LoVo (cell line): ENCODE measurements at regions not wholly inside any gene's neighbourhood (a gene's known extent, or its start where the extent isn't known, plus 50 kb on each side); places are given as distances from the start of the nearest gene placed in this dataset.
A peak's percentile ranks its signal among the peaks of the same experiment; 100 is the strongest.
"Not testable (repeated sequence)": the region's sequence is repeated elsewhere in the genome, so short reads cannot be mapped to it uniquely, and the experiment has no call there.

Experiments used
- DNase-seq: peaks from one replicate; pipeline ENCODE4 v3.0.0-alpha.2; 2016; ENCODE audit warnings: low spot score

DNA sequence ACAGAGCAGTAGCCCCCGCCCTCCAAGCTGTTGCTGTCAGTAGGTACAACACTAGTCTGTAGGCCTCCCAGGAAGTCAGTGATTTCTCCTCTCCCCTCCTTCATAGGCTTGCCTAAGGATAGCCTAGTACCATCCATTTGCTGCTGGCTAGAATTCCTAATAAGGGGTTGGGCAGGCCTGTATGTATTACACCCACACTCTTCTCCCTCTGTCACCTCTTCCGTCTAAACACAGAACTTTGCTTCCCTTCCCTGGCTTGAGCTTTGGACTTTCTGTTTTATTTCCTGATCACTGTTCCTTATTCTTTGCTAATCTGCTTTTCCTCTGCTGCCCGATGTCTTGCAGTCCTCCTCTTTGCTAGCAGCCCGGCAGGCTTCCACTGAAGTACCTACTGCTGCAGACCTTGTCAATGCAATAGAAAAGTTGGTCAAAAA lies 93.4 kb upstream of the UMPS start:
- peak; percentile 50 for DNase-seq

DNA sequence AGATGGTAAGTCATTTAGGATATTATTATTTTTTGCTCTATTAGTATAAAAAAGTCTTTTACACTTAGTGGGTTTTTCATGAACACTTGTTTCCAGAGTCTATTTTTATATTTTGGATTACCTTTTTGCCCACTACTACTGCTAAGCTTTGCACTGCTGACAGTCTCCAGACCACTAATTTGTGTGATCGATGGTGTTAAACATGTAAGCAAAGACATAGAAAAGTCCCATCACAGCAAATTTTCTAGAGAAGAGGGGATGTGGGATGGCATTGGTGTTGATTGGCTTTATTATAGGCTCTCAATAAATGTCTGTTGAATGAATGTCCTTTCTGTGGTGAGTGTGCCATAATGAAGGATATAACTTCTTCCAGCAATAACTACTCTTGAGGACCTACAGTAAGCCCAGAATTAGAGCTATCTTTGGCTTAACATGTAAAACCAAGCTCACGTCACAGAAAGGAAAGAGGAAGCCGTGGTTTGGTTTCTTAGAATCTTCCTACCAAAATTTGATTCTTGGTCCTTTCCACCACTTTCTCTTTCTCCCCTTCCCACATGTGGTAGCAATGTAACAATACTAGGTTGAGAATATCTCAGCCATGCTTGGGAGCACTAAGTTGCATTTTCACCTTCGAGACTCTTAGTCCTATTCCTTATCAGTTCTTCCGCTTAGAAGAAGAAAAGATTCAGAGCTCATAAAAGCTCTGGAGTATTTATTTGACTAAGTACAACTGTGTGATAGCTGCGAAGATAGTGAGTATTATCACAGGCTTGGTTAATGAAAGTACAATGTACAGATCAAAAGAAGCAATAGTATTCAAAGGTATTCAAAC lies 90.6 kb upstream of the UMPS start:
- peak; percentile 66 for DNase-seq

DNA sequence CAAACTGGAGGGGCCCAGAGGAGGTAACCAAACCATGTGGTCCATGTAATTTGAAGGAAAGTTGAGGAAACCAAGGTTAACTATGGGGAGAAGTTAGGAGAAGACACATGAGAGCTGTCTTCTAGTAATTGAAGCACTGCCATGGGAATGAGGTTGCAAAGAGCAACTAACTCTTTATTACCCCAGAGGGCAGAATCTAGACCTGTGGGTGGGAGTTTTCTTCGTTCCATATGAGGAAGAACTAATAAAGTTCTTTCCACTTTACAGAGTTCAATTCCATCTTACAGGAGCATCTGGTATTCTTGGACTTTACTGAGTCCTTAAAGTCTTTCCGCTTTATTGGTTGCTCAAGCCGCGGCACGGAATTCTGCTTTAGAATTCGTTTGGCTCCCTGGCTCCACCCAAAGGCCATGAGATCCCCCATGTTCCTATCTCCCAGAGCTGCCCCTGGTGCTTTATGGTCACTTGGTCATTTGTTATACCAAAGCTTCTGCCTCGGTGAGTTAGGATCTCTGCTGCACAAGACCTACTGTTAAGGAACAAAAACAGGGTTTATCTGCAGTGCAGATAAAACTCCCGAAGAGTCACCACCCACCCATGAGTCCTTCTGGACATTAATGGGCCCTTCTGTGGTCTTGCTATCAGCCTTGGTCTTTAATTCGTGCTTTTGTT lies 89.5 kb upstream of the UMPS start:
- DNase-seq: no peak

DNA sequence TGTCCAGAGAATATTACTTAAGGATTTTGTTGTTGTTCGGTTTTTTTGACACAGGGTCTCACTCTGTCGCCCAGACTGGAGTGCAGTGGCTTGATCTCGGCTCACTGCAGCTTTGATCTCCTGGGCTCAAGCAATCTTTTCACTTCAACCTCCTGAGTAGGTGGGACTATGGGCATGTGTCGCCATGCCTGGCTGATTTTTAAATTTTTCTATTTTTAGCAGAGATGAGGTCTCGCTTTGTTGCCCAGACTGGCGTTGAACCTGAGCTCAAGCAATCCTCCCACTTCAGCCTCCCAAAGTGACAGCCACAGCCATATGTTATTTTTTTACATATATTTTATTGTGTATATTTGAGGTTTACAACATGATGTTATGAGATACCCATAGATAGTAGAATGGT lies 86.8 kb upstream of the UMPS start:
- no peak for DNase-seq

DNA sequence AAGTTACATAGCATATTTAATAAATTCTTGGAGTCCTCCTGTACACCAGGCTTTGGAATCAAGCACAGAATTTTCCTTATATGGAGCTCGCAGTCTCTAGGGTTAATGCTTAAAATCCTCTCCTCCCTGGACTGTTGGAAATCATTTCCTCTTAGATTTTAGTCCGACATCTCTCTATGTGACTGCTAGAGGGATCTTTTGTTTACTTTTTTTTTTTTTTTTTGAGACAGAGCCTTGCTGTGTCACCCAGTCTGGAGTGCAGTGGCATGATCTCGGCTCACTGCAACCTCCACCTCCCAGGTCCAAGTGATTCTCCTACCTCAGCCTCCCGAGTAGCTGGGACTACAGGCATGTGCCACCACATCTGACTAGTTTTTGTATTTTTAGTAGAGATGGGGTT lies 84.1 kb upstream of the UMPS start:
- DNase-seq: not testable (repeated sequence)

DNA sequence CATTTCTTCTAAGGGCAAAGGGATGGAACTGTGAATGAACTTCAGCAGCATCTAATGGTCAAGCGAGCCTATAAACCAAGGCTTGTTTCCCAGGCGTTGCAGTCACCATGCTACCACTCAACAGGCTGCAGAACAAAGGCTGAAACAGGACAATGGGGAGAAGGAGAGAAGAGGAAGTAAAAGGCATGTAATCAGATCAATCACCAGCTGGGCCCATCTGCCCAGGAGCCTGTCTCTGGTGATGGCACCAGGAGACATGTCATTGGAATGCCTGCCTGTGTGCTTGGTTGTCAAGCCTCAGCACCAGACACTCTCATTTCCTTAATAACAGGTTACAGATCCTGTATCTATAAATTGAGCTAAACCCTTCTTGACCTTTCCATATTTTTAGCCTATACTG lies 81.7 kb upstream of the UMPS start:
- no peak for DNase-seq

DNA sequence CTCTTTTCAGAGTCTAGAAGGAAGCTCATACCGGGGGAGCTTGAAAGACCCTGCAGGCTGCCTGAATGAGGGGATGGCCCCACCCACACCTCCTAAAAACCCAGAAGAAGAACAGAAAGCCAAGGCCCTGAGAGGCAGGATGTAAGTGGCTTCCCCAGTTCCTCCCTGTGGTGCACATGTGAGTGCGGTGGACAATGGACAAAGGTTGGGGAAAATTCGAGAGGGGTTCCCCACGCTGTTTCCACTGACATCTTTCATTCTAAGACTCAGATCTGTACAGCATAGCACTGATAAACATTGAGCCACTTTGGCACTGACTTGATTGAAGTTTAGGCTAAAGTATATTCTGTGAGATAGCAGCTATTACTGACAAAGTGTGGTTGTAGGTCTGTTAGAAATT lies 79.5 kb upstream of the UMPS start:
- no peak for DNase-seq

DNA sequence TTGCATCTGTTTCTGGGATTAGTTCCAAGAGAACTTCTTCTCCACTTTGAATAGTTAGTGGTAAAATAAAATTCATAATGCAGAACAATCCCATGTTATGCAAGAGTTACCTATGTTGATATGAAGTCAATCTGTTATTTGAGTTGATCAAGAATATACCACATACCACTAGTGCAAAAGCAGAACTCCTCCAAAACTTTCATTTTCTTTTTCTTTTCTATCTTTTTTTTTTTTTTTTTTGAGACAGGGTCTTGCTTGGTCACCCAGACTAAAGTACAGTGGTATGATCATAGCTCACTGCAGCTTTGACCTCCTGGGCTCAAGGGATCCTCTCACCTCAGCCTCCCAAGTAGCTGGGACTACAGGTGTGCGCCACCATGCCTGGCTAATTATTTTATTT lies 78.8 kb upstream of the UMPS start:
- DNase-seq: not testable (repeated sequence)

DNA sequence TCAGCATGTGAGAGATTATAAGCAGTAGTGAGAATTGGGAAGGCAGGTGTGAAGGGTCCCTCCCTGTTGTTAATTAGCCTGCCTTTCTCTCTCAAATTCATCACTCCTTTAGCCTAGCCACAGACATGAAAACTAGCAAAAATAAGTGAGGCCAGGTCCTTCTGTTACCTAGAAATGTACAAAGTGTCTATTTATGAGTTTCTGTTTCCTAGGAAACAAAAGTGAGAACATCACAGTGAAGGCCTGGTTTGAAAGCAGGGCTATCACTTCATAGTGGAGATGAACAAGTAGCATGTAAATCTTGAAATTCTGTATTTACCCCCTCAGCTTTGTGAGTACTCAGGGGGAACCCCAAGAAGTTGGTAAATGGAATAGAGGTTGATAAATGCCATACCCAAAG lies 78.2 kb upstream of the UMPS start:
- no peak for DNase-seq

DNA sequence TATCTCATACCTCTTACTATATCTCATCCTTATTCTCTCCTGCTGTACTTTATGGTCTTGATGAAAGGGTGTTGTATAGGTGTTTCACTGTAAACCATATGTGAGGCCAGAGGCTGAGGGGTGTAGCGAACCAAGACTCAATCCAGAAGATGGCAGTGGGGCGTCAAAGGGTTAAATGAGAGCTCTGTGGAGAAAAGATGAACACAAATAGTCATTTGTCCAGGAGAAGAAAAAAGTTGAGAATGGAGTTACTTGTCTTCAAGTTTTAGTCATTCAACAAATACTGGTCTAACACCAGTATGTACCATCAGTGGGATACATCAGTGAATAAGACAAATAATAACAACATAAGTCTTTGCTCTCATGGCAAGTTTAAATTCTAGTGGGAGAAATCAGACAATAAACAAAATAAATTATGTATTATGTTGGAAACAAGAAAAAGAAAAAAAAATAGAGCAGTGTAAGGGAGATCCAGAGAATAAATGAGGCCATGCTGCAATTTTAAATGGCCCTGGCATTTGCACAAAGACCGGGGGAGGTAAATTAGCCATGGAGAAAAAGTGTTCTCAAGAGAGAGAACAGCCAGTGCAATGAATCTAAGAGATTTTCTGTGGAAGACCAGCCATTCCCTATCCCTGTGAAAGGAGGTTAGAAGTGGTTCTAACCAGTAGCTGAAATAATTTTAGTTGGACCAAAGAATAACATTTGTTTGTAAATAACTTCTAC lies 77.0 kb upstream of the UMPS start:
- DNase-seq: no peak

DNA sequence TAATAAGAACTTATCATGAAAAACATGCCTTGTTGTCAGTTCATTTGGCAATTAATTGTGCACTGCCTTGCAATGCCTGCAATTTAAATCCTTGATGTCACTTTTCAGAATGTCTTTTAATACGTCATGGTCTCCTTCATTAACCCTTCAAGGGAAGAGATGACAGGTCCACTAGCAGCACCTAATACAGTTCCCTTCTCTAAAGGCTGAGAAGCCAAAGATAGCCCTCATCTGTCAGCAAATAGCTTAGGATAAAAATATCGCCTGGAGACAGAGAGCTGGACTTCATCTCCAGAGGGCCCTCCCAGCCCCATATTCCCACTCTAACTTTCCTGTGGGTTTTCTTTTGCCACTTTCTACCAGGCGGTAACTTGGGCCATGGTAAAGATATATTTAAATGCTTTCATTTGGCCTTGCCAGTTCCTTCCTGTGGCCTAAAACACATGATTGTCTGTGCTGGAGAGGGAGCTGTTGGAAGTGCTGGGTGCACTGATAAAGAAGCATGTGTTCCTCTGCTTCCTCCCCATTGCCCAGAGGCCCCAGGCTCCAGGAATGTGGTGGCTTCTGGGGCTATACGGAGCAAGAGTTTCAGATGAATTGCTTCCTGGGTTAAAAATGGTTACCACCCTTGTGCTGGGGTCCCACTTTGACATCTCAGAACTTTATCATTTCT lies 76.3 kb upstream of the UMPS start:
- DNase-seq: no peak

DNA sequence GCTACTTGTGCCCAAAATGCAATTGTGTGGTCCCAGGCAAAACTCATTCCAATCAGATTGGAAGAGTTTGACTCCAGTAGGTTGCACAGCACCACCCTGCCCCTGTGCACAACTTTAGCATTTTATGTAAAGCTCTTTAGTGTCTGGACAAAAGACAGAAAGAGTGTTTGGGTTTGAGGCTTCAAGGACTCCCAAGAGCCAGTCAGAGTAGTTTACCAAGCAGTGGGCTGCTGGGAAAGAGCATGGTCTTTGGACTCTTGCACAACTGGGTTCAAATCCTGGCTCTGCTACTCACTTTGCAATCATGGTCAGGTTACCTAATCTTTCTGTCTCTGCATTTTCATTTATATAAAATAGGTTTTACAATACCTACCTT lies 75.8 kb upstream of the UMPS start:
- no peak for DNase-seq

DNA sequence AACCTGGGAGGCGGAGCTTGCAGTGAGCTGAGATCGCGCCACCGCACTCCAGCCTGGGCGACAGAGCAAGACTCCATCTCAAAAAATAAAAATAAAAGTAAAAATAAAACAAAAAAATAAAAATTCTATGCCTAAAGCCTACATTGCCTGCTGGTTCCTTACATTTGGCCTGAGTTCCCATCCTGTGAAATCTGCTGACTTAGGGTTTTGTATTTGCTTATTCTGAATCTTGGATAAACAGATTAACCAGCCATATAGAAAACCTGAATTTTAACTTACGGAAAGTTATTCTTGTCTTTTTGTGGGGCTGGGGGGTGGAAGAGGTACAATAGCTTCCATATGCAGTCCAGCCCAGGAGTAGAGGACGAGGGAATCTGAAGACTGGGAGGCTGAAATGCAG lies 73.7 kb upstream of the UMPS start:
- no peak for DNase-seq

DNA sequence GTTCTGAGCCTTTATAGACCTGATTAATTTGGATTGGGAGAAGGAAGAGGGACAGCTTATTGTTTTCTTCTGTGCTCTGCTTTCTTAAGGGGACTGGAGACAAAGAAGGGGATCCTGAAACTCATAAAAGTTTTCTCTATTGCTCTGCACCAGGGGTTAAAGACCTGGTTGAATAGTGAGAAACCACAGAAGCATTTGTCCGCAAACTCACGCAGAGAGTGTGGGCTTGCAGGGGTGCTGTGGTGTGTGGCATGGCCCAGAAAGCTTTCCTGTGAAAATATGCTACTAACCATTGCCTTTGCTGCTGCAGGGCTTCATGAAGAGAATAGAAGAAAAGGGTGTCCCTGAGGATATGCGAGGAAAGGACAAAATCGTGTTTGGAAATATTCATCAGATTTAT lies 73.1 kb upstream of the UMPS start:
- no peak for DNase-seq

DNA sequence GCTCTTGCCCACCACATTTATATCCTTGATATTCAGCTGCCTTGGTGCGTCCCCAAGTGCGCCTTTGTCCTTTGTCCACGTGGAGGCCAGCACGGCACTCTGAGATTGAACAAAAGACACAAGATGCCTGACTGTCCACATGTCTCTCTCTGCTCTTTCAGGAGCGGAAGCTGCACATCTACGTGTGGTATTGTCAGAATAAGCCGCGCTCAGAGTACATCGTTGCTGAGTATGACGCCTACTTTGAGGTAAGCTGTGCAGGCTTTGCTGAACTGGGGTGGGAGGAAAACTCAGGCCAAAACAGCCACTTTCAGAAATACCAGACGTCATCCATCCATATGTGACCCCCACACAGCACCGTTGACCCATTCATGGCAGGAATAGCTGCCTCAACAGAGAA lies 72.0 kb upstream of the UMPS start:
- DNase-seq: no peak

DNA sequence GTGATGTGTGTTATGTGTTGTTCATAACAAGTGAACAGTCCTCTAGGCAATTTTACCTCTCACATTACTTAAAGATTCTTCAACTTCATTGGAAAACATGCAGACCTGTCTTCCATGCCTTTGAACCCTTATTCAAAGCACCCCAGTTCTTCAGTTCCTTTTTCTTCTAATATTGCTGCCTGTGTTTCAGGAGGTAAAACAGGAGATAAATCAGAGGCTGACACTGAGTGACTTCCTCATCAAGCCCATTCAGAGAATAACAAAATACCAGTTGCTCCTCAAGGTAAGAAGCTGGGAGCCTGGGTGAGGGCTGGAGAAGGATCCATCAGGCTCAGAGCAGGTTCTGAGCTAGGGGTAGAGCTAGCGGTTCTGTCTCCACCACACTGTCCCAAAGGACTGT lies 71.1 kb upstream of the UMPS start:
- DNase-seq: no peak

DNA sequence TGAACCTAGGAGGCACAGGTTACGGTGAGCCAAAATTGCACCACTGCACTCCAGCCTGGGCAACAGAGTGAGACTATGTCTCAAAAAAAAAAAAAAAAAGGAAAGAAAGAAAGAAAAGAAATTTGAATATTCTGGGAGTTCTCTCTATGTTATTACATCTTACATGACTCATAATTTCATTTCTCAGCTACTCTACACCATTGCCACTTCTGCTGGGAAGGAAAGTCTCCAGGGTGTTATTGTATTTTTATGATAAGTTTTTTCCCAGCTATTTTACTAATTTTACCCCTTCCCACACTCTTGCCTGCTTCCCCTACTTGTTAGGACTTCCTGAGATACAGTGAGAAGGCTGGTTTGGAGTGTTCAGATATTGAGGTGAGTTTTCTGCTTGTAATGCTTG lies 69.7 kb upstream of the UMPS start:
- DNase-seq: no peak

DNA sequence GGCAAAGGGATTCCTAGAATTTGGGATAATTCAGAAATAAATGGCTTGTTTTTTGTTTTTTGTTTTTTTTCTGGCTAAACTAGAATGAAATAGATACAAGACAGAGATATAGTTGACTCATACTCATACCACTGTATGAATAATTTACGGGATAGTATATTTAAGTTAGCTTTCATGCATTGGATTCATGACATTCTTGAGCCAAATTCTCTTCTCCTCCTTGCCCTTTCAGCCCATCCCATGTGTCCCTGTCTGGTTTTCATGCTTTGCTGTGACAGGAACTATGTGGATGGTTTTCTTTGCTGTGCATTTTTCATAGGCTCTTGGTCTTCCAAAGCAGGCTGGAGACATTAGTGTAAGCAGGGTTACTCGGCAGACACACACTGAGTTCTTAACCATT lies 66.6 kb upstream of the UMPS start:
- DNase-seq: no peak

DNA sequence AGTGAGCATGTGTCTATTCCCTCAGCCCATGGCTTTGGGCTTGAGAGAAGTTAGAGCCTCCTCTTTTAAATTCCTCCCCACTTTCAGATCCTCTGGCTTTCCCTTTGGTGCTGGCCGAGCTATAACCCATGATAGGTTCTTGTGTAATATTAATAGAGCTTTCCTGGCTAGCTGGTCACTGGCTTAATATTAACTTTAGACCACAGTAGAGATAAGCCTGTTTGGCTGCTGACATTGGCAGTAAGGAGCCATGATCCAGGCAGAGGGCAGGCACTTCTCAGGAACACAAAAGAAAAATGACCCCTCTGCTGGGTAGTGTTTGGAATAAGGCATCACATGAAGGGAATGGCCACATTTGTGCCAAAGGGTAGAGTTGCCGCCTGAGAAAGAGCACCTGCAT lies 65.4 kb upstream of the UMPS start:
- no peak for DNase-seq

DNA sequence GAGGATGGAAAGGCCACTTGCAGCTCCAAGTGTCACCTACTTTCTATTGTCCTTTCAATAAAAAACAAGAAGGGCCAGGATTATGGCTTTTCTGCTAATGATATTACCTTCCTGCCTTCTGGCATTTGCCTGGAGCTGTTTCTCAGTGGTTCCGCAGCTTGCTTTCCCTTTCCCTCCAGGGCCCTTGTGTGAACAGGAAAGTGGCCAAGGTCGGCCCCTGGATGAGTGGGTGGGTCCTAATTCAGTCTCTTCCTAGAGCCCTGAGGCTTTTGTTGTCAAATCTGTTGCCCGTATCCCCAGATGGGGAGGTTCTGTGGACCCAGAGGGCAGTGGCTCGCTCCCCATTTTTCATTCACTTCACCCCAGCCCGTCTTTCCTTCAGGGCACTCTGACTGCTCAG lies 64.2 kb upstream of the UMPS start:
- no peak for DNase-seq

DNA sequence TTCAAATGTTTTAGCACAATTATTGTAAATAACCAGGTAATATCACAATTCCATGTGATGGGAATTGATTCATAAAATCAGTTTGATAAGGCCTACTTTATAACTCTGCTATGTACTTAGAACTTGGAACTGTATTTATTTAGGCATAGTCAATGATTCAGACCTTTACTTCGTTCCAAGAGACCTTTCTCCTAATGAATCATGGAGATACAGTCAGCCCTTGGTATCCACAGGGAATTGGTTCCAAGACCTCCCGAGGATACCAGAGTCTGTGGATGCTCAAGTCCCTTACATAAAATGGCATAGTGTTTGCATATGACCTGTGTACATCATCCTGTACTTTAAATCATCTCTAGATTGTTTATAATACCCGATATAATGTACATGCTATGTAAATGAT lies 60.8 kb upstream of the UMPS start:
- DNase-seq: no peak

DNA sequence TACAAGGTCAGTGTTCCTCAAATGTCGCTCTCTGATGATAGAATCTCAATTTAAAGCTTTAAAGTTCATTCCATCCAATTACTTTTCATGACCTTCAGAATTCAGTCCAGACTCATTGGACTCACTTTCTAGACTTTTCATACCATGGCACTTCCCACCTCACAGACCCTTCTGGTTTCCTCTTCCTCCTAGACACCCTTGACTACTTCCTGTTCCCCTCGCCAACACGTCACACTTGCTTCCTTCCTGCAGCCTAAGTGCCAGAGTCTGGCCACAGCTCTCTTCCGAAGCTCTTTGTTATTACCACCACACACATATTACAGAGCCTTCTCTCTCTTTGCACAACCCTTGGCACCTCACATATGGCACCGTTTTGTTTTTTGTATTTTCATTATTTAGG lies 59.1 kb upstream of the UMPS start:
- no peak for DNase-seq

DNA sequence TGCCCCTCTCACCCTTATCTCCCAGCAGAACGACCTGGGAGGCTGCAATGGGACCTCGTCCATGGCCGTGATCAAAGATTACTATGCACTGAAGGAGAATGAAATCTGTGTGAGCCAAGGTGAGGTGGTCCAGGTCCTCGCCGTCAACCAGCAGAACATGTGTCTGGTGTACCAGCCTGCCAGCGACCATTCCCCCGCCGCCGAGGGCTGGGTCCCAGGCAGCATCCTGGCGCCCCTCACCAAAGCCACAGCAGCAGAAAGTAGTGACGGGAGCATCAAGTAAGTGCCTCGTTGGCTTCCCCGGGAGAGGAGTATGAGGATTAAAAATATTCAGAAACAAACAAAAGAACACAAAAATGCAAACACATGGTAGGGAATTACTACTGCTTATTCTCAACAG lies 55.9 kb upstream of the UMPS start:
- DNase-seq: no peak
